Ovary (tissue), 3 donors: ENCODE measurements at regions not wholly inside any gene's neighbourhood (a gene's known extent, or its start where the extent isn't known, plus 50 kb on each side); places are given as distances from the start of the nearest gene placed in this dataset.

ENCODE experiments used
- EP300 ChIP-seq: sonication (generic); formaldehyde crosslinking; IDR thresholded peaks from one replicate; pipeline ENCODE4 v1.6.1; 2017; ENCODE audit warnings: antibody characterized with exemption
- POLR2A ChIP-seq: fragments of 450-650 bp; IDR thresholded peaks from one replicate; pipeline ENCODE4 v1.6.1; 2017; ENCODE audit warnings: antibody characterized with exemption, mild to moderate bottlenecking, moderate library complexity
- TF ChIP-seq, protein P1 (sequence below), 3 donors: fragments of 450-650 bp in 2 of 3; fragments of 200-600 bp in 1 of 3; IDR thresholded peaks; one replicate each; pipeline versions ENCODE4 v1.5.1 to v1.8.0; 2016 to 2022; ENCODE audit warnings: antibody characterized with exemption in 3 of 3, mild to moderate bottlenecking in 1 of 3
- donor health status: DM: no; HTN: no; CAD: no.

DNA sequence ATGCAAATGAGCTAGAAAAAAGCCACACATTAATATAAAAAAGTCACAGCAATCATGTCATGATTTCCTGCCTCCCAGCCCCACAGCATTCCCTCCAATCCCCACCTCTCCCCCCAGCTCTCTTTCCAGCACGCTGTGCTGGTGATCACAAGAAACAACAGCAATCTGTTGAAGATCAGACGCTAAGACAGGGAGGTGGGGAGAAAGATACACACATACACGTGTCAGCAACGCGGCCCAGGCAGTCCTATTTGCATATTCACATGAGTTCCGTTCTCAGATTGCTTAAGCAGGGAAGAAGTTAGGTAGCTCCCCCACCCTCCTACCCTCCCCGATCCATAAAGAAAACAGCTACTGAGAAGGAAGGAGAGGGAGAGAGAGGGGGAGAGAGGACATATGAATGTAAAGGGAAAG lies 405.5 kb upstream of the PSMD7 start:
- TF ChIP-seq, protein P1, sequence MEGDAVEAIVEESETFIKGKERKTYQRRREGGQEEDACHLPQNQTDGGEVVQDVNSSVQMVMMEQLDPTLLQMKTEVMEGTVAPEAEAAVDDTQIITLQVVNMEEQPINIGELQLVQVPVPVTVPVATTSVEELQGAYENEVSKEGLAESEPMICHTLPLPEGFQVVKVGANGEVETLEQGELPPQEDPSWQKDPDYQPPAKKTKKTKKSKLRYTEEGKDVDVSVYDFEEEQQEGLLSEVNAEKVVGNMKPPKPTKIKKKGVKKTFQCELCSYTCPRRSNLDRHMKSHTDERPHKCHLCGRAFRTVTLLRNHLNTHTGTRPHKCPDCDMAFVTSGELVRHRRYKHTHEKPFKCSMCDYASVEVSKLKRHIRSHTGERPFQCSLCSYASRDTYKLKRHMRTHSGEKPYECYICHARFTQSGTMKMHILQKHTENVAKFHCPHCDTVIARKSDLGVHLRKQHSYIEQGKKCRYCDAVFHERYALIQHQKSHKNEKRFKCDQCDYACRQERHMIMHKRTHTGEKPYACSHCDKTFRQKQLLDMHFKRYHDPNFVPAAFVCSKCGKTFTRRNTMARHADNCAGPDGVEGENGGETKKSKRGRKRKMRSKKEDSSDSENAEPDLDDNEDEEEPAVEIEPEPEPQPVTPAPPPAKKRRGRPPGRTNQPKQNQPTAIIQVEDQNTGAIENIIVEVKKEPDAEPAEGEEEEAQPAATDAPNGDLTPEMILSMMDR (IDR thresholded peaks at IDR 0.05) = no peak
- TF ChIP-seq POLR2A (no peak), EP300 (no peak)
